Fibroblast of peridontal ligament (primary cell): ENCODE measurements at regions not wholly inside any gene's neighbourhood (a gene's known extent, or its start where the extent isn't known, plus 50 kb on each side); places are given as distances from the start of the nearest gene placed in this dataset.

Source experiments
- DNase-seq: peaks from one replicate; pipeline ENCODE4 v3.0.0-alpha.2; 2010; ENCODE audit errors: extremely low read depth

- DNase-seq, result peak; percentile 50
These were observed 154.9 kb upstream of the ANKRD28 start for GRCh38 chr3:15952543-15953175.

- no peak for DNase-seq
These were observed 156.1 kb upstream of the ANKRD28 start for GRCh38 chr3:15953841-15954240.

GRCh38 chr3:15955968-15956367 lies 158.2 kb upstream of the ANKRD28 start:
- no peak for DNase-seq

- DNase-seq, result peak; percentile 59
These were observed 161.1 kb upstream of the ANKRD28 start for GRCh38 chr3:15958692-15959433.

GRCh38 chr3:15959434-15959811 lies 161.6 kb upstream of the ANKRD28 start:
- peak; percentile 82 for DNase-seq

GRCh38 chr3:15964605-15965442 lies 167.0 kb upstream of the ANKRD28 start:
- DNase-seq, result peak; percentile 81

- DNase-seq, result no peak
These were observed 169.8 kb upstream of the ANKRD28 start for GRCh38 chr3:15967577-15967976.

- DNase-seq, result no peak
These were observed 172.3 kb upstream of the ANKRD28 start for GRCh38 chr3:15969874-15970640.

- no peak for DNase-seq
These were observed 175.6 kb upstream of the ANKRD28 start for GRCh38 chr3:15973414-15973813.

GRCh38 chr3:15973940-15974339 lies 176.2 kb upstream of the ANKRD28 start:
- no peak for DNase-seq

GRCh38 chr3:15974647-15975046 lies 176.9 kb upstream of the ANKRD28 start:
- no peak for DNase-seq

- no peak for DNase-seq
These were observed 178.7 kb upstream of the ANKRD28 start for GRCh38 chr3:15976524-15976923.

- DNase-seq, result peak; percentile 57
These were observed 179.3 kb upstream of the ANKRD28 start for GRCh38 chr3:15977090-15977489.

GRCh38 chr3:15977598-15978232 lies 179.9 kb upstream of the ANKRD28 start:
- DNase-seq, result no peak

GRCh38 chr3:15978801-15979200 lies 181.0 kb upstream of the ANKRD28 start:
- no peak for DNase-seq

- peak; percentile 23 for DNase-seq
These were observed 181.7 kb upstream of the ANKRD28 start for GRCh38 chr3:15979495-15979894.

GRCh38 chr3:15979900-15980299 lies 182.1 kb upstream of the ANKRD28 start:
- no peak for DNase-seq

- no peak for DNase-seq
These were observed 184.5 kb upstream of the ANKRD28 start for GRCh38 chr3:15982243-15982642.

- DNase-seq, result peak; percentile 97
These were observed 185.0 kb upstream of the ANKRD28 start for GRCh38 chr3:15982667-15983196.

GRCh38 chr3:15983232-15983631 lies 185.5 kb upstream of the ANKRD28 start:
- DNase-seq, result peak; percentile 94

GRCh38 chr3:15983693-15984092 lies 185.9 kb upstream of the ANKRD28 start:
- DNase-seq, result no peak
